ENCODE measurements at regions not wholly inside any gene's neighbourhood (a gene's known extent, or its start where the extent isn't known, plus 50 kb on each side); places are given as distances from the start of the nearest gene placed in this dataset.

GRCh38 chr11:134863294-134863693 is 451.3 kb upstream of the B3GAT1 start:
- WGBS (ENCODE audit: insufficient coverage): 83% methylated on average over 4 of the region's 9 CpGs
- H3K27me3 Mint-ChIP-seq: no peaks in the 10 kb centered on the region
- no peak overlapping the region for H3K4me3 Mint-ChIP-seq
- H3K4me3 ChIP-seq (ENCODE audit: control extremely low read depth in 1 of 5, extremely low read depth in 1 of 5, insufficient read depth in 1 of 5, low read depth in 2 of 5, low read length in 4 of 5): no peak overlapping the region
- no peaks in the 10 kb centered on the region for H3K4me1 ChIP-seq (ENCODE audit: control insufficient read depth in 2 of 2, insufficient read depth in 2 of 2, low read length in 2 of 2)
- no peak overlapping the region for H2AFZ ChIP-seq (ENCODE audit: insufficient read depth, low read depth, low read length, poor library complexity, severe bottlenecking)
- POLR2A ChIA-PET: no interaction called here
- ATAC-seq (ENCODE audit: low read depth) (no peak), DNase-seq (no peak)
- intact Hi-C loops (cut with micrococcal nuclease): no loop called here
- CTCF ChIA-PET: no interaction called here
- no peaks in the 10 kb centered on the region for H3K9me3 Mint-ChIP-seq (ENCODE audit: insufficient read depth)
- no peak overlapping the region for H3K27ac Mint-ChIP-seq
- no peaks in the 10 kb centered on the region for H4K20me1 ChIP-seq (ENCODE audit: control insufficient read depth, insufficient read depth, low read length, poor library complexity, severe bottlenecking)
- no peaks in the 10 kb centered on the region for H3K79me2 ChIP-seq (ENCODE audit: control insufficient read depth, insufficient read depth, low read length)
- H3K27me3 ChIP-seq (replicated peaks in 1 of 4; ENCODE audit: control extremely low read depth in 1 of 4, control insufficient read depth in 3 of 4, insufficient read depth in 4 of 4, low read length in 3 of 4): no peaks in the 10 kb centered on the region
- H3K36me3 ChIP-seq (replicated peaks in 1 of 2; ENCODE audit: control extremely low read depth in 1 of 2, control insufficient read depth in 1 of 2, extremely low read depth in 1 of 2, insufficient read depth in 2 of 2, low read length in 1 of 2): no peaks in the 10 kb centered on the region
- no peak for TF ChIP-seq EZH2 (IDR thresholded peaks at IDR 0.05; ENCODE audit: borderline replicate concordance, insufficient read depth, low read depth, low read length, poor library complexity, severe bottlenecking)
- TF ChIP-seq CTCF (IDR thresholded peaks at IDR 0.05): no peak
- H3K9ac ChIP-seq (ENCODE audit: low read length): no peak overlapping the region
- H3K4me1 Mint-ChIP-seq: no peaks in the 10 kb centered on the region
- no peaks in the 10 kb centered on the region for H3K9me3 ChIP-seq (ENCODE audit: control extremely low read depth in 1 of 3, control insufficient read depth in 2 of 3, insufficient read depth in 1 of 3, low read length in 2 of 3)
- no peak overlapping the region for H3K4me2 ChIP-seq (replicated peaks; ENCODE audit: low read depth, low read length, poor library complexity, severe bottlenecking)
- H3K27ac ChIP-seq (ENCODE audit: low read length in 2 of 2): no peak overlapping the region

DNA sequence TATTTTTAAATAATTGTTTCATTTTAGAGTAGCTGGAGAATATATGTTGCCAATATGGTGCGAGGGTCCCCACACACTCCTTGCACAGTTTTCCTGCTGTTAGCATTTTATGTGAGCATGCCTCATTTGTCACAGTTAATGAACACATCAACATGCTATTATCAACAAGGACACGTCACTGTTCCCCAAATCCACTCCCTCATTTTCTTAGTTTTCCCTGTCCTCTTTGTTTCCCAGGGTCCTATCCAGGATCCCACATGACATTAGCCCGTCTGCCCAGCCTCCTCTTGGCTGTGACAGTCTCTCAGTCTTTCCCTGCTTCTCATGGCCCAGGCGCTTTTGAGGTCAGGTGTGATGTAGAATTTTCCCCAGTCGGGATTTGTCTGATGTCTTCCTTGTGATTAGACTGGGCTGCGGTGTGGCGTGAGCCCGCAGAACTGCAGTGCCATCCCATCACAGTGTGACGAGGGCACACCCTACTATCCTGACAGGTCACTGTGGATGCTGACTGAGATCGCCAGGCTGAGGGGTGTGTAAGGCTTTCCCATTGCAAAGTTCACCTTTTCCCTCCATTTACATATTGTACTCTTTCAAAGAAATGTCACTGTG is 450.6 kb upstream of the B3GAT1 start:
- TF ChIP-seq EZH2 (IDR thresholded peaks at IDR 0.05; ENCODE audit: borderline replicate concordance, insufficient read depth, low read depth, low read length, poor library complexity, severe bottlenecking) (no peak), CTCF (IDR thresholded peaks at IDR 0.05) (no peak)
- H3K9me3 ChIP-seq (ENCODE audit: control extremely low read depth in 1 of 3, control insufficient read depth in 2 of 3, insufficient read depth in 1 of 3, low read length in 2 of 3): no peaks in the 10 kb centered on the region
- H3K27me3 ChIP-seq (replicated peaks in 1 of 4; ENCODE audit: control extremely low read depth in 1 of 4, control insufficient read depth in 3 of 4, insufficient read depth in 4 of 4, low read length in 3 of 4): no peaks in the 10 kb centered on the region
- no peak overlapping the region for H3K4me3 ChIP-seq (ENCODE audit: control extremely low read depth in 1 of 5, extremely low read depth in 1 of 5, insufficient read depth in 1 of 5, low read depth in 2 of 5, low read length in 4 of 5)
- H3K27me3 Mint-ChIP-seq: no peaks in the 10 kb centered on the region
- no peaks in the 10 kb centered on the region for H3K79me2 ChIP-seq (ENCODE audit: control insufficient read depth, insufficient read depth, low read length)
- no peak overlapping the region for H3K27ac Mint-ChIP-seq
- no peak overlapping the region for H3K27ac ChIP-seq (ENCODE audit: low read length in 2 of 2)
- no peak overlapping the region for H2AFZ ChIP-seq (ENCODE audit: insufficient read depth, low read depth, low read length, poor library complexity, severe bottlenecking)
- no peaks in the 10 kb centered on the region for H3K4me1 Mint-ChIP-seq
- H3K4me2 ChIP-seq (replicated peaks; ENCODE audit: low read depth, low read length, poor library complexity, severe bottlenecking): no peak overlapping the region
- no peaks in the 10 kb centered on the region for H3K36me3 ChIP-seq (replicated peaks in 1 of 2; ENCODE audit: control extremely low read depth in 1 of 2, control insufficient read depth in 1 of 2, extremely low read depth in 1 of 2, insufficient read depth in 2 of 2, low read length in 1 of 2)
- H3K9me3 Mint-ChIP-seq (ENCODE audit: insufficient read depth): no peaks in the 10 kb centered on the region
- WGBS (ENCODE audit: insufficient coverage): 79% methylated on average over 5 of the region's 10 CpGs
- no peaks in the 10 kb centered on the region for H4K20me1 ChIP-seq (ENCODE audit: control insufficient read depth, insufficient read depth, low read length, poor library complexity, severe bottlenecking)
- ChIA-PET CTCF (no interaction called here), POLR2A (no interaction called here)
- ATAC-seq (ENCODE audit: low read depth) (no peak), DNase-seq (no peak)
- no peaks in the 10 kb centered on the region for H3K4me1 ChIP-seq (ENCODE audit: control insufficient read depth in 2 of 2, insufficient read depth in 2 of 2, low read length in 2 of 2)
- intact Hi-C loops (cut with micrococcal nuclease): no loop called here
- H3K4me3 Mint-ChIP-seq: no peak overlapping the region
- no peak overlapping the region for H3K9ac ChIP-seq (ENCODE audit: low read length)
